Cardiac muscle cell (in vitro differentiated cells and primary cell): ENCODE measurements at regions not wholly inside any gene's neighbourhood (a gene's known extent, or its start where the extent isn't known, plus 50 kb on each side); places are given as distances from the start of the nearest gene placed in this dataset.

Experiments used
- DNase-seq, 2 donors: peaks; one replicate each; pipeline versions ENCODE4 v3.0.0 to v3.0.0-alpha.2; 2010 to 2017; ENCODE audit warnings: low read depth in 1 of 2, low spot score in 1 of 2
- H3K27ac ChIP-seq: fragments of 200-600 bp; sonication (generic); 2 replicates; pipeline ENCODE4 v1.5.1; 2016
- H3K27me3 ChIP-seq: fragments of 200-600 bp; sonication (generic); 2 replicates; pipeline ENCODE4 v1.6.0; 2016; ENCODE audit warnings: control low read depth
- H3K36me3 ChIP-seq: fragments of 200-600 bp; sonication (generic); 2 replicates; pipeline ENCODE4 v1.5.1; 2016; ENCODE audit warnings: control low read depth
- H3K4me1 ChIP-seq: fragments of 200-600 bp; sonication (generic); 2 replicates; pipeline ENCODE4 v1.8.1; 2017; ENCODE audit warnings: low read depth, mild to moderate bottlenecking, mixed run types
- H3K4me3 ChIP-seq: fragments of 200-600 bp; sonication (generic); 2 replicates; pipeline ENCODE4 v1.5.1; 2016; ENCODE audit warnings: mild to moderate bottlenecking
- H3K9me3 ChIP-seq: fragments of 200-600 bp; sonication (generic); 2 replicates; pipeline ENCODE4 v1.5.1; 2017; ENCODE audit warnings: low read depth, mild to moderate bottlenecking, control low read depth
- CTCF ChIP-seq: IDR thresholded peaks from 2 replicates; pipeline ENCODE4 v1.5.1; 2012; ENCODE audit warnings: low read depth, mild to moderate bottlenecking, low read length

GRCh38 chr6:163876391-163876790 is 461.9 kb downstream of the QKI start:
- TF ChIP-seq CTCF, result no peak
- Histone ChIP-seq H3K36me3 (no peaks in the 10 kb centered on the region), H3K4me3 (no peak overlapping the region), H3K9me3 (no peaks in the 10 kb centered on the region), H3K4me1 (no peaks in the 10 kb centered on the region), H3K27me3 (no peaks in the 10 kb centered on the region), H3K27ac (no peak overlapping the region)
- DNase-seq, result peak in 1 of 2 donors; percentile 22

GRCh38 chr6:163874784-163875183 is 460.3 kb downstream of the QKI start:
- Histone ChIP-seq H3K4me3 (no peak overlapping the region), H3K36me3 (no peaks in the 10 kb centered on the region), H3K9me3 (no peaks in the 10 kb centered on the region), H3K27ac (no peak overlapping the region), H3K4me1 (no peaks in the 10 kb centered on the region), H3K27me3 (no peaks in the 10 kb centered on the region)
- no peak for DNase-seq
- no peak for TF ChIP-seq CTCF

DNA sequence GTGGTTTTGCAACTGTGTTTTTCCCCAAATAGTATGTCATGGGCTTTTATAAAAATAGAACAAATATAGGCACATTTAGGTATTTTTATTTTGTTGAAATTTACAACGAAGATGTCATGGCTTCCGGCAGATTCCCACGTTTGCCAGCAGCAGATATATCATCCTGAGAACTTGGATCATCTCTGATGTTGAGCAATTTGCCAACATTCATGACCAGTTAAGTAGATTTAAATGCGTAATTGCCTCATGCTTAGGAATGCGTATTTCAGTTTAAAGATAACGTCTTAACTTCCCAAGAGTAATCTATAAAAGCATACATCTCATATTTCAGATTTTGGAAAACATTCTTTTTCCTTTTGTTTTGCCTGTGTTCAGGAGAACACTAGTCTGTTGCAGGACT is 457.8 kb downstream of the QKI start:
- Histone ChIP-seq H3K4me1 (no peaks in the 10 kb centered on the region), H3K36me3 (no peaks in the 10 kb centered on the region), H3K4me3 (no peak overlapping the region), H3K9me3 (no peaks in the 10 kb centered on the region), H3K27ac (no peak overlapping the region), H3K27me3 (no peaks in the 10 kb centered on the region)
- DNase-seq, result peak in 1 of 2 donors; percentile 93
- TF ChIP-seq CTCF, result no peak

GRCh38 chr6:163871616-163872015 is 457.1 kb downstream of the QKI start:
- Histone ChIP-seq H3K4me1 (no peaks in the 10 kb centered on the region), H3K27ac (no peak overlapping the region), H3K27me3 (no peaks in the 10 kb centered on the region), H3K4me3 (no peak overlapping the region), H3K36me3 (no peaks in the 10 kb centered on the region), H3K9me3 (no peaks in the 10 kb centered on the region)
- DNase-seq, result no peak
- no peak for TF ChIP-seq CTCF

DNA sequence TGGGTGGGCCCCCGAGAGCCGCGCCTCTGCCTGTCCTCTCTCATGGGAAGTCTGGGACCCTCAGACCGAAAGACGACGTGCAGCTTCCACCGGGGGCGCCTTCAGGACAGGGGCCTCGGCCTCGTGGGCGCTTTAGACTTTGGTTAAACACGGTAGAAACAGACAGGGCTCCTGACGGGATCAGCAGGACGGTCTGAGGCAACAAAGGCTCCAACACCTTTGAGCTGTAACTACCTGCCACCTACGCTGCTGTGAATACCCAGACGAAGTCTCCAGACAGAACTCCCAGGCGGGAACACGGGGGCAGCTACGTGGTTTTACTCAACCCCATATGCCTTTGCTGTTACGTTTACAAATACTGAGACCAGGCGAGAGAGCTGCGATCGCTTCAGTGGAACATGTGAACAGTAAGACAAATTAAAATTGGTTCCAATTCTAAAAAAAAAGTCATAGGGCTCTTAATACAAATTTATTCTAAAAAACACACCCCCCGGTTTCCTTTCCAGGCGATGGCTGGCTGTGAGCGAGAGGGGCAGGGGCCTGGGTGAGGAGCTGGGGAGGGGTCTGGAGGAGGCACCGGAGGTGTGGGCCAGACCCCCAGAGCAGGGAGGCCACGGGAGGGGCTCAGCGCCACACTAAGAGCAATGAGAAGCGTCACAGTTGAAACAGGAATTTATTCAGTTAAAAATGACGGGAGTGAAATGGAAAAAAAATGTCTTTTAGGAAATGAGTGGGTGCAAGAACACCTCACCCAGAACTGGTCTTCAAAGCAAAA is 453.2 kb downstream of the QKI start:
- H3K27ac ChIP-seq, result no peak overlapping the region
- no peaks in the 10 kb centered on the region for H3K4me1 ChIP-seq
- H3K27me3 ChIP-seq, result no peaks in the 10 kb centered on the region
- DNase-seq, result no peak
- no peaks in the 10 kb centered on the region for H3K9me3 ChIP-seq
- no peaks in the 10 kb centered on the region for H3K36me3 ChIP-seq
- TF ChIP-seq CTCF, result no peak
- H3K4me3 ChIP-seq, result no peak overlapping the region
